HUES48 (cell line): ENCODE measurements at regions not wholly inside any gene's neighbourhood (a gene's known extent, or its start where the extent isn't known, plus 50 kb on each side); places are given as distances from the start of the nearest gene placed in this dataset.

Experiments
- H3K27ac ChIP-seq: one replicate; pipeline ENCODE4 v1.7.0; 2013; ENCODE audit warnings: low read depth, low read length, inconsistent platforms
- H3K27me3 ChIP-seq: 2 replicates; pipeline ENCODE4 v1.6.1; 2013; ENCODE audit warnings: mild to moderate bottlenecking, low read length; ENCODE audit not compliant: control insufficient read depth, insufficient read depth
- H3K36me3 ChIP-seq: 2 replicates; pipeline ENCODE4 v1.6.1; 2013; ENCODE audit warnings: low read length; ENCODE audit not compliant: control insufficient read depth, insufficient read depth
- H3K4me1 ChIP-seq: 2 replicates; pipeline ENCODE4 v1.6.1; 2013; ENCODE audit warnings: mild to moderate bottlenecking, low read length; ENCODE audit not compliant: control insufficient read depth, insufficient read depth
- H3K4me3 ChIP-seq: 2 replicates; pipeline ENCODE4 v1.5.1; 2013; ENCODE audit warnings: mild to moderate bottlenecking, low read depth, low read length
- H3K9ac ChIP-seq: 2 replicates; pipeline ENCODE4 v1.6.1; 2013; ENCODE audit warnings: mild to moderate bottlenecking, low read depth, low read length, moderate library complexity
- H3K9me3 ChIP-seq: 2 replicates; pipeline ENCODE4 v1.6.1; 2013; ENCODE audit warnings: low read length; ENCODE audit not compliant: control insufficient read depth, insufficient read depth

- Histone ChIP-seq H3K27ac (no peak overlapping the region), H3K9me3 (no peaks in the 10 kb centered on the region), H3K36me3 (no peaks in the 10 kb centered on the region), H3K27me3 (no peaks in the 10 kb centered on the region), H3K4me1 (no peaks in the 10 kb centered on the region), H3K4me3 (no peak overlapping the region), H3K9ac (no peak overlapping the region)
These were observed 578.8 kb downstream of the CDH11 start for GRCh38 chr16:64543031-64543430.

- no peak overlapping the region for H3K9ac ChIP-seq
- no peak overlapping the region for H3K4me3 ChIP-seq
- H3K27ac ChIP-seq, result no peak overlapping the region
- no peaks in the 10 kb centered on the region for H3K4me1 ChIP-seq
- H3K27me3 ChIP-seq, result no peaks in the 10 kb centered on the region
- H3K9me3 ChIP-seq, result no peaks in the 10 kb centered on the region
- H3K36me3 ChIP-seq, result no peaks in the 10 kb centered on the region
These were observed 579.7 kb downstream of the CDH11 start for GRCh38 chr16:64542152-64542551.

- H3K27ac ChIP-seq, result no peak overlapping the region
- no peaks in the 10 kb centered on the region for H3K27me3 ChIP-seq
- H3K4me1 ChIP-seq, result no peaks in the 10 kb centered on the region
- no peaks in the 10 kb centered on the region for H3K36me3 ChIP-seq
- H3K9me3 ChIP-seq, result no peaks in the 10 kb centered on the region
- H3K4me3 ChIP-seq, result no peak overlapping the region
- no peak overlapping the region for H3K9ac ChIP-seq
These were observed 580.2 kb downstream of the CDH11 start for GRCh38 chr16:64541621-64542020.

- H3K9ac ChIP-seq, result no peak overlapping the region
- no peaks in the 10 kb centered on the region for H3K9me3 ChIP-seq
- H3K36me3 ChIP-seq, result no peaks in the 10 kb centered on the region
- H3K4me1 ChIP-seq, result no peaks in the 10 kb centered on the region
- H3K27me3 ChIP-seq, result no peaks in the 10 kb centered on the region
- H3K4me3 ChIP-seq, result no peak overlapping the region
- H3K27ac ChIP-seq, result no peak overlapping the region
These were observed 581.4 kb downstream of the CDH11 start for GRCh38 chr16:64540434-64540833.

- Histone ChIP-seq H3K9me3 (no peaks in the 10 kb centered on the region), H3K36me3 (no peaks in the 10 kb centered on the region), H3K4me3 (no peak overlapping the region), H3K4me1 (peaks cover 1% of the 10 kb centered on the region; the same call in 1 of the 2 replicates), H3K27me3 (no peaks in the 10 kb centered on the region), H3K9ac (no peak overlapping the region), H3K27ac (no peak overlapping the region)
These were observed 582.0 kb downstream of the CDH11 start for GRCh38 chr16:64539811-64540371.

- no peak overlapping the region; the same call in 1 of the 2 replicates for H3K4me3 ChIP-seq
- peak overlapping the region; percentile 49 for H3K27ac ChIP-seq
- no peaks in the 10 kb centered on the region for H3K27me3 ChIP-seq
- H3K4me1 ChIP-seq, result peaks cover 28% of the 10 kb centered on the region
- no peaks in the 10 kb centered on the region for H3K36me3 ChIP-seq
- no peaks in the 10 kb centered on the region for H3K9me3 ChIP-seq
- peak overlapping the region; percentile 19; the same call in 1 of the 2 replicates for H3K9ac ChIP-seq
These were observed 587.6 kb downstream of the CDH11 start for GRCh38 chr16:64534180-64534780.

GRCh38 chr16:64532691-64533090 is 589.2 kb downstream of the CDH11 start:
- Histone ChIP-seq H3K27ac (no peak overlapping the region), H3K9ac (no peak overlapping the region), H3K36me3 (no peaks in the 10 kb centered on the region), H3K9me3 (no peaks in the 10 kb centered on the region), H3K27me3 (no peaks in the 10 kb centered on the region), H3K4me1 (peaks cover 29% of the 10 kb centered on the region), H3K4me3 (no peak overlapping the region)

GRCh38 chr16:64532117-64532516 is 589.7 kb downstream of the CDH11 start:
- no peaks in the 10 kb centered on the region for H3K36me3 ChIP-seq
- H3K27ac ChIP-seq, result no peak overlapping the region
- no peaks in the 10 kb centered on the region for H3K27me3 ChIP-seq
- H3K4me3 ChIP-seq, result no peak overlapping the region
- H3K9ac ChIP-seq, result no peak overlapping the region
- H3K9me3 ChIP-seq, result no peaks in the 10 kb centered on the region
- H3K4me1 ChIP-seq, result peaks cover 29% of the 10 kb centered on the region

- Histone ChIP-seq H3K27ac (no peak overlapping the region), H3K9me3 (no peaks in the 10 kb centered on the region), H3K4me1 (peaks cover 29% of the 10 kb centered on the region), H3K9ac (no peak overlapping the region), H3K4me3 (no peak overlapping the region), H3K27me3 (no peaks in the 10 kb centered on the region), H3K36me3 (no peaks in the 10 kb centered on the region)
These were observed 590.5 kb downstream of the CDH11 start for GRCh38 chr16:64531401-64531800.

GRCh38 chr16:64522548-64522947 is 599.3 kb downstream of the CDH11 start:
- no peak overlapping the region for H3K4me3 ChIP-seq
- no peak overlapping the region for H3K9ac ChIP-seq
- no peaks in the 10 kb centered on the region for H3K9me3 ChIP-seq
- H3K27ac ChIP-seq, result no peak overlapping the region
- no peaks in the 10 kb centered on the region for H3K4me1 ChIP-seq
- H3K27me3 ChIP-seq, result no peaks in the 10 kb centered on the region
- H3K36me3 ChIP-seq, result no peaks in the 10 kb centered on the region

- H3K36me3 ChIP-seq, result no peaks in the 10 kb centered on the region
- no peaks in the 10 kb centered on the region for H3K4me1 ChIP-seq
These were observed 608.0 kb downstream of the CDH11 start for GRCh38 chr16:64513871-64514270.

More at GRCh38 chr16:64513871-64514270, 608.0 kb downstream of the CDH11 start:
- Histone ChIP-seq H3K27ac (no peak overlapping the region), H3K4me3 (no peak overlapping the region), H3K9ac (no peak overlapping the region), H3K27me3 (no peaks in the 10 kb centered on the region), H3K9me3 (no peaks in the 10 kb centered on the region)
